Neural progenitor cell (in vitro differentiated cells): ENCODE measurements at regions not wholly inside any gene's neighbourhood (a gene's known extent, or its start where the extent isn't known, plus 50 kb on each side); places are given as distances from the start of the nearest gene placed in this dataset.

Experiments
- CTCF ChIP-seq: fragments of 200-600 bp; sonication (generic); IDR thresholded peaks from 2 replicates; pipeline ENCODE4 v1.5.1; 2017; ENCODE audit warnings: antibody characterized with exemption, mild to moderate bottlenecking
- EZH2 ChIP-seq: fragments of 200-600 bp; sonication (generic); IDR thresholded peaks from 2 replicates; pipeline ENCODE4 v1.6.1; 2017; ENCODE audit warnings: antibody characterized with exemption, mild to moderate bottlenecking, moderate library complexity

- TF ChIP-seq EZH2 (no peak), CTCF (no peak)
Observed at GRCh38 chr6:91669871-91670268, 1083.0 kb upstream of the MAP3K7 start.
